Caco-2 (cell line): ENCODE measurements at regions not wholly inside any gene's neighbourhood (a gene's known extent, or its start where the extent isn't known, plus 50 kb on each side); places are given as distances from the start of the nearest gene placed in this dataset.

Source experiments
- BruUV-seq: library from RNA; stranded (reverse); fragments of 400-500 nt; replicated peaks from 2 replicates; lab custom pipeline; 2021; lab: Mats Ljungman, UMichigan
- CTCF ChIA-PET: fragments of 300-600 bp; sonication (Branson Sonifier 250); formaldehyde crosslinking; loops from one replicate; lab custom pipeline; 2022; ENCODE audit warnings: antibody characterized with exemption; lab: Charles Lee
- POLR2A ChIA-PET: fragments of 300-600 bp; sonication (Branson Sonifier 250); formaldehyde crosslinking; loops from one replicate; lab custom pipeline; 2022; ENCODE audit warnings: antibody characterized with exemption; lab: Charles Lee
- DNase-seq, 2 experiments: peaks; one replicate each; pipeline versions ENCODE4 v3.0.0 to v3.0.0-alpha.2; 2020 to 2022
- H3K27me3 ChIP-seq: replicated peaks from 2 replicates; pipeline ENCODE4 v1.6.0; 2011; ENCODE audit warnings: low read length; ENCODE audit not compliant: control insufficient read depth, insufficient read depth
- H3K36me3 ChIP-seq: 2 replicates; pipeline ENCODE4 v1.5.1; 2011; ENCODE audit warnings: low read length; ENCODE audit not compliant: control insufficient read depth, insufficient read depth
- H3K4me1 ChIP-seq: fragments of 250-450 bp; sonication (Bioruptor Pico); 2 replicates; pipeline ENCODE4 v1.5.1; 2020; ENCODE audit warnings: mild to moderate bottlenecking
- H3K4me3 ChIP-seq: 2 replicates; pipeline ENCODE4 v1.5.1; 2011; ENCODE audit warnings: low read depth, mild to moderate bottlenecking, control low read depth, low read length
- H3K9me3 ChIP-seq: fragments of 250-450 bp; sonication (Bioruptor Pico); 2 replicates; pipeline ENCODE4 v1.5.1; 2020; ENCODE audit warnings: mild to moderate bottlenecking, moderate library complexity
- H3K27ac Mint-ChIP-seq: one replicate; pipeline ENCODE4 v1.8.0; 2022; ENCODE audit warnings: mixed read lengths; ENCODE audit not compliant: unreplicated experiment
- H3K27me3 Mint-ChIP-seq: one replicate; pipeline ENCODE4 v1.8.0; 2022; ENCODE audit warnings: mixed read lengths; ENCODE audit not compliant: insufficient read depth, unreplicated experiment
- H3K36me3 Mint-ChIP-seq: one replicate; pipeline ENCODE4 v1.8.0; 2022; ENCODE audit warnings: mild to moderate bottlenecking, mixed read lengths; ENCODE audit not compliant: insufficient read depth, unreplicated experiment
- H3K4me1 Mint-ChIP-seq: one replicate; pipeline ENCODE4 v1.8.0; 2022; ENCODE audit warnings: low read depth, mixed read lengths; ENCODE audit not compliant: unreplicated experiment
- H3K4me3 Mint-ChIP-seq: one replicate; pipeline ENCODE4 v1.8.0; 2022; ENCODE audit warnings: mild to moderate bottlenecking, moderate library complexity, mixed read lengths; ENCODE audit not compliant: unreplicated experiment
- H3K9me3 Mint-ChIP-seq: one replicate; pipeline ENCODE4 v1.8.0; 2022; ENCODE audit warnings: mixed read lengths; ENCODE audit not compliant: unreplicated experiment
- CTCF ChIP-seq, 2 experiments: fragments of 200-600 bp in 1 of 2; IDR thresholded peaks; 1 replicate in 1 of 2; 2 replicates in 1 of 2; pipeline versions ENCODE4 v1.5.1 to v1.8.0; 2011 to 2022; ENCODE audit warnings: antibody characterized with exemption in 1 of 2, control low read depth in 1 of 2, inconsistent platforms in 1 of 2, low read depth in 1 of 2, low read length in 1 of 2, mild to moderate bottlenecking in 1 of 2, moderate library complexity in 1 of 2; ENCODE audit not compliant: insufficient read depth in 1 of 2, severe bottlenecking in 1 of 2, unreplicated experiment in 1 of 2
- intact Hi-C: fragments of 100-400 bp; cut with micrococcal nuclease; formaldehyde crosslinking; loops from one replicate; pipeline ENCODE4 v1.10.0; 2022; ENCODE audit not compliant: unreplicated experiment

GRCh38 chr3:120855665-120856437, 52.2 kb upstream of the STXBP5L start:
- no peak overlapping the region for H3K27ac Mint-ChIP-seq
- H3K4me1 Mint-ChIP-seq: no peaks in the 10 kb centered on the region
- TF ChIP-seq CTCF (IDR thresholded peaks at IDR 0.05; ENCODE audit: insufficient read depth in 1 of 2, low read depth in 1 of 2, low read length in 1 of 2, severe bottlenecking in 1 of 2, unreplicated experiment in 1 of 2): no peak
- no peaks in the 10 kb centered on the region for H3K9me3 Mint-ChIP-seq
- Histone ChIP-seq H3K36me3 (no peaks in the 10 kb centered on the region), H3K9me3 (no peaks in the 10 kb centered on the region), H3K4me1 (no peaks in the 10 kb centered on the region), H3K27me3 (no peaks in the 10 kb centered on the region), H3K4me3 (no peak overlapping the region)
- peaks cover 10% of the 10 kb centered on the region for H3K27me3 Mint-ChIP-seq
- no TSS peak for BruUV-seq
- no peak for DNase-seq
- intact Hi-C loops: no loop called here
- no peak overlapping the region for H3K4me3 Mint-ChIP-seq
- POLR2A ChIA-PET: no interaction called here
- no peaks in the 10 kb centered on the region for H3K36me3 Mint-ChIP-seq
- CTCF ChIA-PET: no interaction called here
